WTC11 (cell line): ENCODE measurements at regions not wholly inside any gene's neighbourhood (a gene's known extent, or its start where the extent isn't known, plus 50 kb on each side); places are given as distances from the start of the nearest gene placed in this dataset.

ENCODE experiments used
- ATAC-seq: fragments of 200-7000 bp; cut with Tn5 transposase; 2 replicates; pipeline ENCODE4 v1.10.0; 2021; ENCODE audit warnings: mild to moderate bottlenecking, moderate library complexity
- CTCF ChIA-PET: fragments of 300-600 bp; sonication (Branson Sonifier 250); formaldehyde crosslinking; loops from one replicate; lab custom pipeline; 2021; ENCODE audit warnings: antibody characterized with exemption; lab: Charles Lee
- POLR2A ChIA-PET: fragments of 350-600 bp; sonication (Branson Sonifier 250); formaldehyde crosslinking; loops from one replicate; lab custom pipeline; 2021; ENCODE audit warnings: antibody characterized with exemption; lab: Charles Lee
- DNase-seq: peaks from one replicate; pipeline ENCODE4 v3.0.0; 2021; ENCODE audit warnings: low spot score
- H3K27ac Mint-ChIP-seq: 2 replicates; pipeline ENCODE4 v1.8.0; 2021; ENCODE audit warnings: mixed read lengths
- H3K27me3 Mint-ChIP-seq: 2 replicates; pipeline ENCODE4 v1.8.0; 2021; ENCODE audit warnings: low read depth, mild to moderate bottlenecking, moderate library complexity, mixed read lengths
- H3K36me3 Mint-ChIP-seq: 2 replicates; pipeline ENCODE4 v1.8.0; 2021; ENCODE audit warnings: mixed read lengths
- H3K4me1 Mint-ChIP-seq: 2 replicates; pipeline ENCODE4 v1.8.0; 2022; ENCODE audit warnings: mixed read lengths
- H3K4me3 Mint-ChIP-seq: 2 replicates; pipeline ENCODE4 v1.8.0; 2021; ENCODE audit warnings: mild to moderate bottlenecking, moderate library complexity, mixed read lengths
- H3K9me3 Mint-ChIP-seq: 2 replicates; pipeline ENCODE4 v1.8.0; 2021; ENCODE audit warnings: mixed read lengths
- ATF1 ChIP-seq: sonication (generic); formaldehyde crosslinking; IDR thresholded peaks from 2 replicates; pipeline ENCODE4 v1.8.1; 2023; ENCODE audit warnings: mild to moderate bottlenecking, moderate library complexity, missing genetic modification reagents
- CREB1 ChIP-seq: sonication (generic); formaldehyde crosslinking; IDR thresholded peaks from 2 replicates; pipeline ENCODE4 v1.8.0; 2023; ENCODE audit warnings: mild to moderate bottlenecking, missing genetic modification reagents
- HMGA2 ChIP-seq: fragments of 250-450 bp; sonication (Bioruptor Pico); IDR thresholded peaks from 2 replicates; pipeline ENCODE4 v1.4.0; 2021; ENCODE audit warnings: mild to moderate bottlenecking, moderate library complexity
- SMAD4 ChIP-seq: sonication (generic); formaldehyde crosslinking; IDR thresholded peaks from 2 replicates; pipeline ENCODE4 v1.8.0; 2022; ENCODE audit warnings: mild to moderate bottlenecking, missing genetic modification reagents
- TEAD1 ChIP-seq: sonication (generic); formaldehyde crosslinking; IDR thresholded peaks from 2 replicates; pipeline ENCODE4 v1.8.0; 2022; ENCODE audit warnings: mild to moderate bottlenecking, missing genetic modification reagents
- ZNF121 ChIP-seq: sonication (generic); formaldehyde crosslinking; IDR thresholded peaks from 2 replicates; pipeline ENCODE4 v1.8.0; 2023; ENCODE audit warnings: missing genetic modification reagents
- ZNF423 ChIP-seq: fragments of 250-450 bp; sonication (Bioruptor Pico); IDR thresholded peaks from 2 replicates; pipeline ENCODE4 v2.1.2; 2022; ENCODE audit warnings: mild to moderate bottlenecking, moderate library complexity
- TF ChIP-seq, protein P1 (sequence below): fragments of 250-450 bp; sonication (Bioruptor Pico); conservative IDR thresholded peaks from 2 replicates; pipeline ENCODE4 v1.9.0; 2021; ENCODE audit warnings: mild to moderate bottlenecking
- TF ChIP-seq, protein P2 (sequence below): sonication (generic); formaldehyde crosslinking; IDR thresholded peaks from 2 replicates; pipeline ENCODE4 v1.8.1; 2023; ENCODE audit warnings: mild to moderate bottlenecking, missing genetic modification reagents
- TF ChIP-seq, protein P3 (sequence below): fragments of 200-600 bp; IDR thresholded peaks from 2 replicates; pipeline ENCODE4 v1.8.0; 2022; ENCODE audit warnings: antibody characterized with exemption
- TF ChIP-seq, protein P4 (sequence below): fragments of 250-450 bp; sonication (Bioruptor Pico); IDR thresholded peaks from 2 replicates; pipeline ENCODE4 v1.8.0; 2021; ENCODE audit warnings: mild to moderate bottlenecking
- TF ChIP-seq, protein P5 (sequence below): sonication (generic); formaldehyde crosslinking; IDR thresholded peaks from 2 replicates; pipeline ENCODE4 v1.8.0; 2022; ENCODE audit warnings: mild to moderate bottlenecking, missing genetic modification reagents
- TF ChIP-seq, protein P6 (sequence below): sonication (generic); formaldehyde crosslinking; IDR thresholded peaks from 2 replicates; pipeline ENCODE4 v1.8.0; 2022; ENCODE audit warnings: mild to moderate bottlenecking, missing genetic modification reagents

DNA sequence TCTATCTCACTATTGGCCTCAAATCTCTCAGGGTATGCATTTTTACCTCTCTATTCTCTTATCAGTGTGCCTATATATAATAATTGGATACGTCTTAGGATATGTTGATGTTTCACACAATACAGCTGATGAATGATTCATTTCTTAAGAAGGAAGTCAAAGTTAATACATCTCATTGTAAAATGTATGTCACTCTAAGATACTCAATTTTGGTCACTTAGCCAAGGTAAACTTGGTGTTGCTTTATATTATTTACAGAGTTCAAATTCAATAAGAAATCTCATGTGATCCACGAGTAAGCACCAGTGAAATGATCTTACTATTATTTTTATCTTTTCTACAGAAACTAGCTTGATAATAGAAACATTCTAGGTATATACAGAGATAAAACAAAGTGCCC is 1266.5 kb downstream of the JRKL start:
- ChIA-PET POLR2A (no interaction called here), CTCF (no interaction called here)
- no peak for DNase-seq
- TF ChIP-seq, protein P1, sequence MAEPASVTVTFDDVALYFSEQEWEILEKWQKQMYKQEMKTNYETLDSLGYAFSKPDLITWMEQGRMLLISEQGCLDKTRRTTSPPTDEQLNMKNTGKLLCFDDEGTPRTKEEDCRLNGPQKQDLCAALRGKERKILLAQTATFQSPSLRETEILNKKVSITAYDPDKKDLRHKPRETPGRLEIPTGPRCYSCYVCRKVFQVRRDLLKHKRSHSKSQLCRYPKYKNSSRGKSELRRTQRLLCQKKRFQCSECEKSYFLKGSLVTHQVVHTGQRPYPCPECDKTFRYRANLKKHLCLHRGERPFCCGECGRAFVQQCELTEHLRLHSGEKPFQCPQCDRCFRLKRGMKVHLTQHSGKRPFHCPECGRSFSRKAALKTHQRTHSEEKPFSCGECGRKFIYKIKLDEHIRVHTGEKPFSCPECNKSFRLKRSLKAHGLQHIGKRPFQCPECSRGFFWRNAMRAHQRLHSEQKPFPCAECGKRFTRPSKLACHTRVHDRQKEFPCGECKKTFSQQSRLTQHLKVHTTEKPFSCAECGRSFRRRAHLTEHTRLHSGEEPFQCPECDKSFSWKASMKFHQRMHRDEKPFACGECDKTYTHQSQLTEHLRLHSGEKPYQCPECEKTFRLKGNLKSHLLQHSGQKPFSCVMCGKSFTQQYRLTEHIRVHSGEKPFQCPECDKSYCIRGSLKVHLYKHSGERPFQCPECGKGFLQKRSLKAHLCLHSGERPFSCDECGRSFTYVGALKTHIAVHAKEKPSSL (CRISPR knock-in tag) = no peak
- TF ChIP-seq, protein P2, sequence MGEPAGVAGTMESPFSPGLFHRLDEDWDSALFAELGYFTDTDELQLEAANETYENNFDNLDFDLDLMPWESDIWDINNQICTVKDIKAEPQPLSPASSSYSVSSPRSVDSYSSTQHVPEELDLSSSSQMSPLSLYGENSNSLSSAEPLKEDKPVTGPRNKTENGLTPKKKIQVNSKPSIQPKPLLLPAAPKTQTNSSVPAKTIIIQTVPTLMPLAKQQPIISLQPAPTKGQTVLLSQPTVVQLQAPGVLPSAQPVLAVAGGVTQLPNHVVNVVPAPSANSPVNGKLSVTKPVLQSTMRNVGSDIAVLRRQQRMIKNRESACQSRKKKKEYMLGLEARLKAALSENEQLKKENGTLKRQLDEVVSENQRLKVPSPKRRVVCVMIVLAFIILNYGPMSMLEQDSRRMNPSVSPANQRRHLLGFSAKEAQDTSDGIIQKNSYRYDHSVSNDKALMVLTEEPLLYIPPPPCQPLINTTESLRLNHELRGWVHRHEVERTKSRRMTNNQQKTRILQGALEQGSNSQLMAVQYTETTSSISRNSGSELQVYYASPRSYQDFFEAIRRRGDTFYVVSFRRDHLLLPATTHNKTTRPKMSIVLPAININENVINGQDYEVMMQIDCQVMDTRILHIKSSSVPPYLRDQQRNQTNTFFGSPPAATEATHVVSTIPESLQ (CRISPR knock-in tag) = no peak
- no peak overlapping the region for H3K27ac Mint-ChIP-seq
- no peaks in the 10 kb centered on the region for H3K4me1 Mint-ChIP-seq
- no peak for ATAC-seq
- H3K9me3 Mint-ChIP-seq = peaks cover 9% of the 10 kb centered on the region
- no peak overlapping the region for H3K4me3 Mint-ChIP-seq
- no peaks in the 10 kb centered on the region for H3K27me3 Mint-ChIP-seq
- H3K36me3 Mint-ChIP-seq = no peaks in the 10 kb centered on the region

DNA sequence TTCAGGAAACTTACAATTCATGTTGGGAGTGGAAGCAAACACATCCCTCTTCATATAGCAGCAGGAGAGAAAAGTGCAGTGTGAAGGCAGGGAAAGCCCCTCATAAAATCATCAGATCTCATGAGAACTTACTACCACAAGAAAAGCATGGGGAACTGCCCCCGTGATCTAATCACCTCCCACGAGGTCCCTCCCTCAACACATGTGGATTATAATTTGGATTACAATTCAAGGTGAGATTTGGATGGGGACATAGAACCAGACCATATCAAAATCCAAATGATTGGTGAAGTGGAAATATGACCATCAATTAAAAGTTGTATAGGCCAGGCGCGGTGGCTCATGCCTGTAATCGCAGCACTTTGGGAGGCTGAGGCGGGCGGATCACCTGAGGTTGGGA is 1268.0 kb downstream of the JRKL start:
- Mint-ChIP-seq H3K36me3 (no peaks in the 10 kb centered on the region), H3K4me3 (no peak overlapping the region), H3K27ac (no peak overlapping the region), H3K9me3 (peaks cover 4% of the 10 kb centered on the region), H3K4me1 (no peaks in the 10 kb centered on the region), H3K27me3 (no peaks in the 10 kb centered on the region)
- CTCF ChIA-PET = no interaction called here
- TF ChIP-seq TEAD1 (CRISPR knock-in tag) = no peak
- TF ChIP-seq, protein P2 (CRISPR knock-in tag) = no peak
- TF ChIP-seq, protein P3, sequence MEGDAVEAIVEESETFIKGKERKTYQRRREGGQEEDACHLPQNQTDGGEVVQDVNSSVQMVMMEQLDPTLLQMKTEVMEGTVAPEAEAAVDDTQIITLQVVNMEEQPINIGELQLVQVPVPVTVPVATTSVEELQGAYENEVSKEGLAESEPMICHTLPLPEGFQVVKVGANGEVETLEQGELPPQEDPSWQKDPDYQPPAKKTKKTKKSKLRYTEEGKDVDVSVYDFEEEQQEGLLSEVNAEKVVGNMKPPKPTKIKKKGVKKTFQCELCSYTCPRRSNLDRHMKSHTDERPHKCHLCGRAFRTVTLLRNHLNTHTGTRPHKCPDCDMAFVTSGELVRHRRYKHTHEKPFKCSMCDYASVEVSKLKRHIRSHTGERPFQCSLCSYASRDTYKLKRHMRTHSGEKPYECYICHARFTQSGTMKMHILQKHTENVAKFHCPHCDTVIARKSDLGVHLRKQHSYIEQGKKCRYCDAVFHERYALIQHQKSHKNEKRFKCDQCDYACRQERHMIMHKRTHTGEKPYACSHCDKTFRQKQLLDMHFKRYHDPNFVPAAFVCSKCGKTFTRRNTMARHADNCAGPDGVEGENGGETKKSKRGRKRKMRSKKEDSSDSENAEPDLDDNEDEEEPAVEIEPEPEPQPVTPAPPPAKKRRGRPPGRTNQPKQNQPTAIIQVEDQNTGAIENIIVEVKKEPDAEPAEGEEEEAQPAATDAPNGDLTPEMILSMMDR = no peak
- no peak for TF ChIP-seq HMGA2 (CRISPR knock-in tag)
- TF ChIP-seq, protein P4, sequence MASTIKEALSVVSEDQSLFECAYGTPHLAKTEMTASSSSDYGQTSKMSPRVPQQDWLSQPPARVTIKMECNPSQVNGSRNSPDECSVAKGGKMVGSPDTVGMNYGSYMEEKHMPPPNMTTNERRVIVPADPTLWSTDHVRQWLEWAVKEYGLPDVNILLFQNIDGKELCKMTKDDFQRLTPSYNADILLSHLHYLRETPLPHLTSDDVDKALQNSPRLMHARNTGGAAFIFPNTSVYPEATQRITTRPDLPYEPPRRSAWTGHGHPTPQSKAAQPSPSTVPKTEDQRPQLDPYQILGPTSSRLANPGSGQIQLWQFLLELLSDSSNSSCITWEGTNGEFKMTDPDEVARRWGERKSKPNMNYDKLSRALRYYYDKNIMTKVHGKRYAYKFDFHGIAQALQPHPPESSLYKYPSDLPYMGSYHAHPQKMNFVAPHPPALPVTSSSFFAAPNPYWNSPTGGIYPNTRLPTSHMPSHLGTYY (CRISPR knock-in tag) = no peak
- no peak for TF ChIP-seq CREB1 (CRISPR knock-in tag)
- no peak for TF ChIP-seq SMAD4 (CRISPR knock-in tag)
- TF ChIP-seq, protein P5, sequence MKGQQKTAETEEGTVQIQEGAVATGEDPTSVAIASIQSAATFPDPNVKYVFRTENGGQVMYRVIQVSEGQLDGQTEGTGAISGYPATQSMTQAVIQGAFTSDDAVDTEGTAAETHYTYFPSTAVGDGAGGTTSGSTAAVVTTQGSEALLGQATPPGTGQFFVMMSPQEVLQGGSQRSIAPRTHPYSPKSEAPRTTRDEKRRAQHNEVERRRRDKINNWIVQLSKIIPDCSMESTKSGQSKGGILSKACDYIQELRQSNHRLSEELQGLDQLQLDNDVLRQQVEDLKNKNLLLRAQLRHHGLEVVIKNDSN (CRISPR knock-in tag) = no peak
- no peak for TF ChIP-seq ZNF121 (CRISPR knock-in tag)
- TF ChIP-seq ZNF423 (CRISPR knock-in tag) = no peak
- TF ChIP-seq, protein P6, sequence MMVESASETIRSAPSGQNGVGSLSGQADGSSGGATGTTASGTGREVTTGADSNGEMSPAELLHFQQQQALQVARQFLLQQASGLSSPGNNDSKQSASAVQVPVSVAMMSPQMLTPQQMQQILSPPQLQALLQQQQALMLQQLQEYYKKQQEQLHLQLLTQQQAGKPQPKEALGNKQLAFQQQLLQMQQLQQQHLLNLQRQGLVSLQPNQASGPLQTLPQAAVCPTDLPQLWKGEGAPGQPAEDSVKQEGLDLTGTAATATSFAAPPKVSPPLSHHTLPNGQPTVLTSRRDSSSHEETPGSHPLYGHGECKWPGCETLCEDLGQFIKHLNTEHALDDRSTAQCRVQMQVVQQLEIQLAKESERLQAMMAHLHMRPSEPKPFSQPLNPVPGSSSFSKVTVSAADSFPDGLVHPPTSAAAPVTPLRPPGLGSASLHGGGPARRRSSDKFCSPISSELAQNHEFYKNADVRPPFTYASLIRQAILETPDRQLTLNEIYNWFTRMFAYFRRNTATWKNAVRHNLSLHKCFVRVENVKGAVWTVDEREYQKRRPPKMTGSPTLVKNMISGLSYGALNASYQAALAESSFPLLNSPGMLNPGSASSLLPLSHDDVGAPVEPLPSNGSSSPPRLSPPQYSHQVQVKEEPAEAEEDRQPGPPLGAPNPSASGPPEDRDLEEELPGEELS (CRISPR knock-in tag) = no peak
- no peak for TF ChIP-seq ATF1 (CRISPR knock-in tag)
- TF ChIP-seq, protein P1 (CRISPR knock-in tag) = no peak
- DNase-seq (no peak), ATAC-seq (no peak)
- POLR2A ChIA-PET = no interaction called here
